DOHH2 (cell line): ENCODE measurements at regions not wholly inside any gene's neighbourhood (a gene's known extent, or its start where the extent isn't known, plus 50 kb on each side); places are given as distances from the start of the nearest gene placed in this dataset.

Experiments
- EZH2phosphoT487 ChIP-seq: fragments of 200-600 bp; sonication (generic); IDR thresholded peaks from 2 replicates; pipeline ENCODE4 v1.6.1; 2017; ENCODE audit warnings: borderline replicate concordance, mild to moderate bottlenecking, antibody characterized with exemption, low read length, moderate library complexity, mixed read lengths
- TF ChIP-seq, protein P1 (sequence below): fragments of 200-600 bp; sonication (generic); IDR thresholded peaks from one replicate; pipeline ENCODE4 v1.5.1; 2014; ENCODE audit warnings: antibody characterized with exemption, mild to moderate bottlenecking, low read depth, low read length; ENCODE audit not compliant: poor library complexity, severe bottlenecking

DNA sequence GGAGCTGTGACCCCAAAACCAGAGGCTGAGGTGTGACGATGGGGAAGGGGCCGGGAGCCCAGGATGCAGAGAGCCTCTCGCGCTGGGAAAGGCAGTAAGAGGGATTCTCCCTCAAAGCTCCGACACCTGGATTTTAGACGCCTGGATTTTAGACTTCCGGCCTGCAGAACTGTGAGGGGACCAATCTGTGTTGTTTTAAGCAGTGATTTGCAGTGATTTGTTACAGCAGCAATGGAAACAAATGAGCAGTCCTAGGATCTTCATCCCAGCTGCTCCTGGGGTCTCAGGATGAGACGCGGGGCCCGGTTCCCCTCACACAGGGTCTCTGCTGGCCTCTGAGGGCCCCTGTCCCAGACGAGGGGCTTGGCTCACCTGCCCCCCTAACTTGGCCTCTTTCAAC, 365.5 kb downstream of the THBS2 start:
- TF ChIP-seq, protein P1, sequence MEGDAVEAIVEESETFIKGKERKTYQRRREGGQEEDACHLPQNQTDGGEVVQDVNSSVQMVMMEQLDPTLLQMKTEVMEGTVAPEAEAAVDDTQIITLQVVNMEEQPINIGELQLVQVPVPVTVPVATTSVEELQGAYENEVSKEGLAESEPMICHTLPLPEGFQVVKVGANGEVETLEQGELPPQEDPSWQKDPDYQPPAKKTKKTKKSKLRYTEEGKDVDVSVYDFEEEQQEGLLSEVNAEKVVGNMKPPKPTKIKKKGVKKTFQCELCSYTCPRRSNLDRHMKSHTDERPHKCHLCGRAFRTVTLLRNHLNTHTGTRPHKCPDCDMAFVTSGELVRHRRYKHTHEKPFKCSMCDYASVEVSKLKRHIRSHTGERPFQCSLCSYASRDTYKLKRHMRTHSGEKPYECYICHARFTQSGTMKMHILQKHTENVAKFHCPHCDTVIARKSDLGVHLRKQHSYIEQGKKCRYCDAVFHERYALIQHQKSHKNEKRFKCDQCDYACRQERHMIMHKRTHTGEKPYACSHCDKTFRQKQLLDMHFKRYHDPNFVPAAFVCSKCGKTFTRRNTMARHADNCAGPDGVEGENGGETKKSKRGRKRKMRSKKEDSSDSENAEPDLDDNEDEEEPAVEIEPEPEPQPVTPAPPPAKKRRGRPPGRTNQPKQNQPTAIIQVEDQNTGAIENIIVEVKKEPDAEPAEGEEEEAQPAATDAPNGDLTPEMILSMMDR = no peak
- TF ChIP-seq EZH2phosphoT487 = no peak
